HepG2 (cell line): ENCODE measurements at regions not wholly inside any gene's neighbourhood (a gene's known extent, or its start where the extent isn't known, plus 50 kb on each side); places are given as distances from the start of the nearest gene placed in this dataset.

Experiments
- AKAP8 ChIP-seq: sonication (generic); formaldehyde crosslinking; IDR thresholded peaks from 2 replicates; pipeline ENCODE4 v1.5.1; 2020; ENCODE audit warnings: mild to moderate bottlenecking, missing genetic modification reagents
- CSRNP2 ChIP-seq: sonication (generic); formaldehyde crosslinking; conservative IDR thresholded peaks from 2 replicates; pipeline ENCODE4 v1.8.0; 2022; ENCODE audit warnings: low read depth, missing genetic modification reagents
- DNMT1 ChIP-seq: sonication (generic); formaldehyde crosslinking; IDR thresholded peaks from 2 replicates; pipeline ENCODE4 v1.5.1; 2020; ENCODE audit warnings: mild to moderate bottlenecking, missing genetic modification reagents
- HES4 ChIP-seq: sonication (generic); formaldehyde crosslinking; IDR thresholded peaks from 2 replicates; pipeline ENCODE4 v1.9.0; 2021; ENCODE audit warnings: mild to moderate bottlenecking, missing genetic modification reagents, borderline replicate concordance
- HNRNPLL ChIP-seq: fragments of 200-400 bp; formaldehyde crosslinking; IDR thresholded peaks from 2 replicates; pipeline ENCODE4 v1.6.1; 2017; ENCODE audit warnings: mild to moderate bottlenecking, low read depth, low read length; ENCODE audit not compliant: poor library complexity, severe bottlenecking
- HOXA9 ChIP-seq: sonication (generic); formaldehyde crosslinking; IDR thresholded peaks from 2 replicates; pipeline ENCODE4 v1.8.1; 2022; ENCODE audit warnings: missing genetic modification reagents, mild to moderate bottlenecking, moderate library complexity, borderline replicate concordance
- IRF2 ChIP-seq: IDR thresholded peaks from 2 replicates; pipeline ENCODE4 v1.6.1; 2018; ENCODE audit warnings: missing genetic modification reagents, missing compliant biosample characterization
- RFX5 ChIP-seq: IDR thresholded peaks from 2 replicates; pipeline ENCODE4 v1.6.1; 2011; ENCODE audit warnings: low read depth, low read length, improper control_type of control experiment
- SIN3B ChIP-seq: fragments of 150-350 bp; IDR thresholded peaks from 2 replicates; pipeline ENCODE4 v1.6.1; 2014; ENCODE audit warnings: low read length
- SIX1 ChIP-seq: sonication (generic); formaldehyde crosslinking; IDR thresholded peaks from 2 replicates; pipeline ENCODE4 v1.4.0; 2020; ENCODE audit warnings: missing genetic modification reagents, borderline replicate concordance
- SP140L ChIP-seq: sonication (generic); formaldehyde crosslinking; IDR thresholded peaks from 2 replicates; pipeline ENCODE4 v1.4.0; 2020; ENCODE audit warnings: missing genetic modification reagents, borderline replicate concordance
- TBP ChIP-seq: sonication (generic); formaldehyde crosslinking; IDR thresholded peaks from 2 replicates; pipeline ENCODE4 v1.5.0; 2020; ENCODE audit warnings: missing genetic modification reagents
- TGIF2 ChIP-seq: IDR thresholded peaks from 2 replicates; pipeline ENCODE4 v1.6.1; 2016; ENCODE audit warnings: control low read depth, missing compliant biosample characterization
- TRIM24 ChIP-seq: sonication (generic); formaldehyde crosslinking; IDR thresholded peaks from 2 replicates; pipeline ENCODE4 v1.8.0; 2022; ENCODE audit warnings: mild to moderate bottlenecking, missing genetic modification reagents
- WIZ ChIP-seq: sonication (generic); formaldehyde crosslinking; IDR thresholded peaks from 2 replicates; pipeline ENCODE4 v1.5.1; 2020; ENCODE audit warnings: mild to moderate bottlenecking, missing genetic modification reagents
- ZBTB33 ChIP-seq: sonication (generic); formaldehyde crosslinking; IDR thresholded peaks from 2 replicates; pipeline ENCODE4 v1.4.0; 2020; ENCODE audit warnings: missing genetic modification reagents
- ZBTB7B ChIP-seq: sonication (generic); formaldehyde crosslinking; IDR thresholded peaks from 2 replicates; pipeline ENCODE4 v1.4.0; 2020; ENCODE audit warnings: missing genetic modification reagents
- ZFP90 ChIP-seq: sonication (generic); formaldehyde crosslinking; IDR thresholded peaks from 2 replicates; pipeline ENCODE4 v1.8.0; 2022; ENCODE audit warnings: missing genetic modification reagents, mild to moderate bottlenecking, inconsistent platforms, borderline replicate concordance
- ZMYM2 ChIP-seq: sonication (generic); formaldehyde crosslinking; IDR thresholded peaks from 2 replicates; pipeline ENCODE4 v1.8.0; 2022; ENCODE audit warnings: mild to moderate bottlenecking, missing genetic modification reagents
- ZNF275 ChIP-seq: sonication (generic); formaldehyde crosslinking; IDR thresholded peaks from 2 replicates; pipeline ENCODE4 v1.8.0; 2022; ENCODE audit warnings: missing genetic modification reagents, mild to moderate bottlenecking, inconsistent platforms, borderline replicate concordance
- ZNF556 ChIP-seq: sonication (generic); formaldehyde crosslinking; IDR thresholded peaks from 2 replicates; pipeline ENCODE4 v1.4.0; 2020; ENCODE audit warnings: mild to moderate bottlenecking, missing genetic modification reagents, borderline replicate concordance
- ZNF619 ChIP-seq: sonication (generic); formaldehyde crosslinking; IDR thresholded peaks from 2 replicates; pipeline ENCODE4 v1.4.0; 2020; ENCODE audit warnings: mild to moderate bottlenecking, missing genetic modification reagents
- ZNF652 ChIP-seq: IDR thresholded peaks from 2 replicates; pipeline ENCODE4 v1.6.1; 2016; ENCODE audit warnings: low read depth, borderline replicate concordance
- ZNF747 ChIP-seq: sonication (generic); formaldehyde crosslinking; IDR thresholded peaks from 2 replicates; pipeline ENCODE4 v1.8.1; 2023; ENCODE audit warnings: missing genetic modification reagents, mild to moderate bottlenecking, borderline replicate concordance
- ZSCAN21 ChIP-seq: sonication (generic); formaldehyde crosslinking; IDR thresholded peaks from 2 replicates; pipeline ENCODE4 v1.8.0; 2022; ENCODE audit warnings: mild to moderate bottlenecking, missing genetic modification reagents, moderate library complexity, borderline replicate concordance

DNA sequence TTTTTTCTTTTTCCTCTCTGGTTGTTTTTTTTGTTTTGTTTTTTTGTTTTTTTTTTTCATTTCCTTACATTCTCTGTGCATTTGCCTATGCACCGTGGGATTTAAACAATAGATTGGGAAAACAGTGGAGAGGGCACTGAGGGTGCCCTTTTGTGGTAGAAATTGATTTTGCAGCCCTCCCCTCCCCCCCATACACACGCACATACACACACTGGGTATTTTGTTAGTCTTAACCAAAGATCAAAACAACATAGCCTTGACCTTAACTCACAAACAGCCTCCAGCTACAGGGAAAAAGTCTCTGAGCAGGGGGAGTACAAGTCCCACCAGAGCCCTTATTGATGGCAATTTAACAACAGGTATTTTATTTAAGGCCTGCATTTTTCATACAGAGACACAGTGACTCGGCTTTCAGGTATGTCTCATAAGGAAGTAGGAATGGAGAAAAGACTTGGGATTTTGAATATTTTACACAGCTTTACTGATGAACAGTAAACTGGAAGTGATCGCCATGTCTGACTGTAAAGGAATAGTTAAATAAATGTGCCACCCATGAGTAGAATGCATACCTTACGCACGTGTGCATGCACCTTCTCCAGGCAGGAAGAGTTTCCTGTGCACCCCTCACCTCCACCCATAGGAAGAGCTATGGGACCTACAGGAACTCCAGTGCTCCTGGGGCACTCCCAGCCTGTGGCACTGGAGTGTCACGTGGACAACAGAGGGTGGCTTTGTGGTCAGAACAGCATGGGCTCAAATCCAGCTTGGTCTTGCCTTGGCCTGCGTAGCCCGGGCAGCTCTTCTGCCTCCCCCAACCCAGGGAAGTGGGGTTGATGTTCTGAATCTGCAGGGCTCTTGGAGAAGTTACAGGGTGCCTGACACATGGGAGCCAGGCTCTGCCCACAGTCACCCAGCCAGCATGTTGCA lies 266.4 kb downstream of the ANAPC1 start (continued):
- no peak for TF ChIP-seq ZSCAN21 (CRISPR knock-in tag)
- no peak for TF ChIP-seq RFX5
- no peak for TF ChIP-seq ZBTB33 (CRISPR knock-in tag)
- TF ChIP-seq AKAP8 (CRISPR knock-in tag): no peak
- TF ChIP-seq ZMYM2: no peak
- TF ChIP-seq HOXA9 (CRISPR knock-in tag): no peak
- TF ChIP-seq TBP (CRISPR knock-in tag): no peak
- TF ChIP-seq DNMT1 (CRISPR knock-in tag): no peak
- TF ChIP-seq SIX1: no peak
- TF ChIP-seq ZNF652 (CRISPR knock-in tag): no peak
- 0 out of 2 replicates have a peak, but pooled peaks have one; percentile 27 for TF ChIP-seq HES4 (CRISPR knock-in tag)
- TF ChIP-seq ZNF275: no peak
- TF ChIP-seq SIN3B: no peak
- TF ChIP-seq HNRNPLL: no peak
- TF ChIP-seq ZBTB7B (CRISPR knock-in tag): no peak
- 0 out of 2 replicates have a peak, but pooled peaks have one; percentile 21 for TF ChIP-seq ZFP90 (CRISPR knock-in tag)
- no peak for TF ChIP-seq SP140L
- TF ChIP-seq ZNF747: no peak
- 0 out of 2 replicates have a peak, but pooled peaks have one; percentile 52 for TF ChIP-seq TRIM24
- peak; percentile 19; the same call in 1 of the 2 replicates for TF ChIP-seq IRF2 (CRISPR knock-in tag)
- no peak for TF ChIP-seq CSRNP2 (CRISPR knock-in tag)
- TF ChIP-seq ZNF556 (CRISPR knock-in tag): no peak
- TF ChIP-seq TGIF2 (CRISPR knock-in tag): 0 out of 2 replicates have a peak, but pooled peaks have one; percentile 65
- no peak; the same call in 1 of the 2 replicates for TF ChIP-seq ZNF619
- TF ChIP-seq WIZ (CRISPR knock-in tag): no peak
